ENCODE measurements at regions not wholly inside any gene's neighbourhood (a gene's known extent, or its start where the extent isn't known, plus 50 kb on each side); places are given as distances from the start of the nearest gene placed in this dataset.

DNA sequence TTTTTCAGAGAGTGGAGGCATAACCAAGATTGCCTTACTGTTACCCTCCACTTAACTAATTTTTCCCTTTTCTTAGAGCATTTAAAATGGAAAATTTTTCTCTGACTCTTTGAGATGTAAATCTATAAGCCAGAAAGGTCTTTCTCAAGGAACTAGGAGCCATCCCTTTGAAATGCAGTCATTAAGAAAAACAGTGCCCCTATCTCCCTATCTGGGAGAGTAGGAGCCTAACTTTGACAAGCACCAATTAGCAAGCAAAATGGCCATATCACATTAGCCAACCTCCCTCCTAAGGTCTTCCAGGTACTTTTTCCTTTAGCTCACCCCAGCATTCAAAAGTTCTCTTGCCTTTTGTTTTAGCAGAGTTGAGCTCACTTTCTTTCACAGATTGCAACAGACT lies 570.5 kb downstream of the EPHA7 start:
- TF ChIP-seq, protein P1, sequence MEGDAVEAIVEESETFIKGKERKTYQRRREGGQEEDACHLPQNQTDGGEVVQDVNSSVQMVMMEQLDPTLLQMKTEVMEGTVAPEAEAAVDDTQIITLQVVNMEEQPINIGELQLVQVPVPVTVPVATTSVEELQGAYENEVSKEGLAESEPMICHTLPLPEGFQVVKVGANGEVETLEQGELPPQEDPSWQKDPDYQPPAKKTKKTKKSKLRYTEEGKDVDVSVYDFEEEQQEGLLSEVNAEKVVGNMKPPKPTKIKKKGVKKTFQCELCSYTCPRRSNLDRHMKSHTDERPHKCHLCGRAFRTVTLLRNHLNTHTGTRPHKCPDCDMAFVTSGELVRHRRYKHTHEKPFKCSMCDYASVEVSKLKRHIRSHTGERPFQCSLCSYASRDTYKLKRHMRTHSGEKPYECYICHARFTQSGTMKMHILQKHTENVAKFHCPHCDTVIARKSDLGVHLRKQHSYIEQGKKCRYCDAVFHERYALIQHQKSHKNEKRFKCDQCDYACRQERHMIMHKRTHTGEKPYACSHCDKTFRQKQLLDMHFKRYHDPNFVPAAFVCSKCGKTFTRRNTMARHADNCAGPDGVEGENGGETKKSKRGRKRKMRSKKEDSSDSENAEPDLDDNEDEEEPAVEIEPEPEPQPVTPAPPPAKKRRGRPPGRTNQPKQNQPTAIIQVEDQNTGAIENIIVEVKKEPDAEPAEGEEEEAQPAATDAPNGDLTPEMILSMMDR (IDR thresholded peaks at IDR 0.05), result no peak
- TF ChIP-seq POLR2A (IDR thresholded peaks at IDR 0.05), result no peak
